OCI-LY7 (cell line): ENCODE measurements at regions not wholly inside any gene's neighbourhood (a gene's known extent, or its start where the extent isn't known, plus 50 kb on each side); places are given as distances from the start of the nearest gene placed in this dataset.

Experiments used
- BruUV-seq: library from RNA; stranded (reverse); fragments of 400-500 nt; replicated peaks from 2 replicates; lab custom pipeline; 2021; lab: Mats Ljungman, UMichigan
- CTCF ChIA-PET: fragments of 300-600 bp; sonication (Branson Sonifier 250); formaldehyde crosslinking; loops from one replicate; lab custom pipeline; 2022; ENCODE audit warnings: antibody characterized with exemption; ENCODE audit not compliant: unreplicated experiment; lab: Charles Lee
- POLR2A ChIA-PET: fragments of 300-600 bp; sonication (Branson Sonifier 250); formaldehyde crosslinking; loops from one replicate; lab custom pipeline; 2022; ENCODE audit warnings: antibody characterized with exemption; lab: Charles Lee
- DNase-seq: peaks from one replicate; pipeline ENCODE4 v3.0.0-alpha.2; 2015; ENCODE audit warnings: low spot score
- H2AFZ ChIP-seq: fragments of 200-600 bp; sonication (generic), shearing (Covaris generic); 2 replicates; pipeline ENCODE4 v1.6.1; 2014; ENCODE audit warnings: mild to moderate bottlenecking, antibody characterized with exemption, low read length, moderate library complexity
- H3K27ac ChIP-seq: fragments of 200-600 bp; sonication (generic); 2 replicates; pipeline ENCODE4 v1.5.1; 2014; ENCODE audit warnings: mixed run types, low read depth, mild to moderate bottlenecking, moderate library complexity, low read length, inconsistent platforms; ENCODE audit not compliant: poor library complexity, severe bottlenecking
- H3K36me3 ChIP-seq: fragments of 200-600 bp; sonication (generic); 2 replicates; pipeline ENCODE4 v1.6.1; 2014; ENCODE audit warnings: mild to moderate bottlenecking, antibody characterized with exemption, low read length, moderate library complexity, mixed read lengths; ENCODE audit not compliant: insufficient read depth
- H3K4me1 ChIP-seq: fragments of 200-600 bp; sonication (generic); 2 replicates; pipeline ENCODE4 v1.5.1; 2014; ENCODE audit warnings: mild to moderate bottlenecking, low read length; ENCODE audit not compliant: insufficient read depth, poor library complexity, severe bottlenecking
- H3K4me2 ChIP-seq: fragments of 200-600 bp; sonication (generic); 2 replicates; pipeline ENCODE4 v1.6.1; 2014; ENCODE audit warnings: mild to moderate bottlenecking, low read length
- H3K4me3 ChIP-seq: fragments of 200-600 bp; sonication (generic); 2 replicates; pipeline ENCODE4 v1.5.1; 2014; ENCODE audit warnings: mild to moderate bottlenecking, low read depth, low read length; ENCODE audit not compliant: poor library complexity, severe bottlenecking
- H3K79me2 ChIP-seq: fragments of 200-600 bp; sonication (generic); 2 replicates; pipeline ENCODE4 v1.6.1; 2016; ENCODE audit warnings: low read depth, mild to moderate bottlenecking, low read length, moderate library complexity, mixed read lengths; ENCODE audit not compliant: insufficient read depth
- H3K9me2 ChIP-seq: fragments of 200-600 bp; sonication (generic); 2 replicates; pipeline ENCODE4 v1.6.1; 2016; ENCODE audit warnings: mild to moderate bottlenecking, low read length, mixed read lengths; ENCODE audit not compliant: insufficient read depth
- H3K9me3 ChIP-seq: fragments of 200-600 bp; sonication (generic); 2 replicates; pipeline ENCODE4 v1.6.1; 2014; ENCODE audit warnings: mild to moderate bottlenecking, mixed run types, low read length, mixed read lengths
- H4K20me1 ChIP-seq: fragments of 200-600 bp; sonication (generic); 2 replicates; pipeline ENCODE4 v1.6.1; 2014; ENCODE audit warnings: mild to moderate bottlenecking, antibody characterized with exemption, low read length, moderate library complexity, mixed read lengths; ENCODE audit not compliant: insufficient read depth
- CTCF ChIP-seq: fragments of 200-600 bp; sonication (generic); conservative IDR thresholded peaks from 2 replicates; pipeline ENCODE4 v1.5.1; 2014; ENCODE audit warnings: mild to moderate bottlenecking, antibody characterized with exemption, low read length, moderate library complexity, mixed read lengths
- EZH2phosphoT487 ChIP-seq: fragments of 200-600 bp; sonication (generic); IDR thresholded peaks from 2 replicates; pipeline ENCODE4 v1.6.1; 2018; ENCODE audit warnings: low read depth, borderline replicate concordance, mild to moderate bottlenecking, mixed run types, antibody characterized with exemption, low read length, moderate library complexity, mixed read lengths
- intact Hi-C: fragments of 100-400 bp; cut with micrococcal nuclease; formaldehyde crosslinking; loops from one replicate; pipeline ENCODE4 v1.10.0; 2022; ENCODE audit not compliant: unreplicated experiment

- no peak overlapping the region for H2AFZ ChIP-seq
- no peak overlapping the region for H3K4me3 ChIP-seq
- H4K20me1 ChIP-seq: no peaks in the 10 kb centered on the region
- H3K9me2 ChIP-seq: no peaks in the 10 kb centered on the region
- no peaks in the 10 kb centered on the region for H3K79me2 ChIP-seq
- H3K27ac ChIP-seq: no peak overlapping the region
- no peak for TF ChIP-seq CTCF
- no peak for TF ChIP-seq EZH2phosphoT487
- CTCF ChIA-PET: no interaction called here
- no peaks in the 10 kb centered on the region for H3K4me1 ChIP-seq
- POLR2A ChIA-PET: no interaction called here
- no peaks in the 10 kb centered on the region for H3K36me3 ChIP-seq
- intact Hi-C loops: no loop called here
- BruUV-seq: no TSS peak
- H3K9me3 ChIP-seq: peaks cover 15% of the 10 kb centered on the region; the same call in 1 of the 2 replicates
- DNase-seq: no peak
- H3K4me2 ChIP-seq: no peak overlapping the region
These were observed 249.9 kb downstream of the DAD1 start for GRCh38 chr14:22338917-22339715.

- Histone ChIP-seq H2AFZ (no peak overlapping the region), H3K9me3 (peaks cover 7% of the 10 kb centered on the region; the same call in 1 of the 2 replicates), H3K4me3 (no peak overlapping the region), H3K4me1 (no peaks in the 10 kb centered on the region), H3K27ac (no peak overlapping the region), H3K4me2 (no peak overlapping the region), H3K36me3 (no peaks in the 10 kb centered on the region), H4K20me1 (no peaks in the 10 kb centered on the region), H3K79me2 (no peaks in the 10 kb centered on the region), H3K9me2 (no peaks in the 10 kb centered on the region)
- intact Hi-C loops: no loop called here
- no TSS peak for BruUV-seq
- POLR2A ChIA-PET: interaction anchor here (0.5 kb wide), 1 partner anchor 117 kb away, joined by 8 read pairs; no protein-coding TSS in a partner anchor
- no peak for DNase-seq
- no peak for TF ChIP-seq EZH2phosphoT487
- TF ChIP-seq CTCF: no peak
- CTCF ChIA-PET: no interaction called here
These were observed 250.6 kb downstream of the DAD1 start for GRCh38 chr14:22338381-22338780.

GRCh38 chr14:22337938-22338337 is 251.1 kb downstream of the DAD1 start:
- no TSS peak for BruUV-seq
- H4K20me1 ChIP-seq: no peaks in the 10 kb centered on the region
- no peaks in the 10 kb centered on the region for H3K4me1 ChIP-seq
- H3K9me2 ChIP-seq: no peaks in the 10 kb centered on the region
- no peaks in the 10 kb centered on the region for H3K79me2 ChIP-seq
- ChIA-PET POLR2A (interaction anchor here (0.5 to 0.6 kb wide), 2 partner anchors 23 to 117 kb away, joined by 4 to 8 read pairs; no protein-coding TSS in a partner anchor), CTCF (no interaction called here)
- H3K36me3 ChIP-seq: no peaks in the 10 kb centered on the region
- no peak overlapping the region for H3K4me3 ChIP-seq
- intact Hi-C loops: no loop called here
- TF ChIP-seq CTCF: no peak
- H3K9me3 ChIP-seq: 0 out of 2 replicates have a peak, but pooled peaks cover 3% of the 10 kb centered on the region
- H3K27ac ChIP-seq: no peak overlapping the region
- no peak overlapping the region for H3K4me2 ChIP-seq
- DNase-seq: no peak
- no peak overlapping the region for H2AFZ ChIP-seq
